CD4-positive, alpha-beta T cell (primary cell): ENCODE measurements at regions not wholly inside any gene's neighbourhood (a gene's known extent, or its start where the extent isn't known, plus 50 kb on each side); places are given as distances from the start of the nearest gene placed in this dataset.

Experiments
- ATAC-seq: fragments of 200-7000 bp; cut with Tn5 transposase; one replicate; pipeline ENCODE4 v1.10.0; 2022; ENCODE audit warnings: mild to moderate bottlenecking; ENCODE audit not compliant: poor library complexity
- CTCF ChIA-PET: fragments of 350-600 bp; sonication (Branson Sonifier 250); formaldehyde crosslinking; loops from one replicate; lab custom pipeline; 2021; ENCODE audit warnings: antibody characterized with exemption, inconsistent platforms; lab: Charles Lee
- POLR2A ChIA-PET: fragments of 350-600 bp; sonication (Branson Sonifier 250); formaldehyde crosslinking; loops from one replicate; lab custom pipeline; 2021; ENCODE audit warnings: antibody characterized with exemption, inconsistent platforms; lab: Charles Lee
- DNase-seq, 14 experiments: peaks; one replicate each; pipeline ENCODE4 v3.0.0-alpha.2; 2013 to 2020; ENCODE audit warnings: mixed read lengths in 2 of 14
- H3K27ac ChIP-seq, 2 donors: one replicate each; pipeline versions ENCODE4 v1.5.1 to v1.7.0; 2013; ENCODE audit warnings: low read length in 2 of 2, low read depth in 1 of 2, mild to moderate bottlenecking in 1 of 2
- H3K27me3 ChIP-seq, 2 experiments: 1 replicate in 1 of 2; 2 replicates in 1 of 2; pipeline versions ENCODE4 v1.6.1 to v1.7.0; 2013; ENCODE audit warnings: low read length in 2 of 2, control low read depth in 1 of 2, mild to moderate bottlenecking in 1 of 2, moderate library complexity in 1 of 2; ENCODE audit not compliant: insufficient read depth in 2 of 2, control insufficient read depth in 1 of 2
- H3K36me3 ChIP-seq: one replicate; pipeline ENCODE4 v1.6.1; 2013; ENCODE audit warnings: low read length, control low read depth; ENCODE audit not compliant: insufficient read depth
- H3K4me1 ChIP-seq: one replicate; pipeline ENCODE4 v1.6.1; 2013; ENCODE audit warnings: low read length, control low read depth; ENCODE audit not compliant: insufficient read depth
- H3K4me3 ChIP-seq: one replicate; pipeline ENCODE4 v1.5.1; 2013; ENCODE audit warnings: mild to moderate bottlenecking, low read length, moderate library complexity
- H3K9me3 ChIP-seq, 2 experiments: 1 replicate in 1 of 2; 2 replicates in 1 of 2; pipeline versions ENCODE4 v1.6.1 to v1.7.0; 2013; ENCODE audit warnings: low read length in 2 of 2, mild to moderate bottlenecking in 2 of 2, control low read depth in 1 of 2, moderate library complexity in 1 of 2; ENCODE audit not compliant: control insufficient read depth in 1 of 2, insufficient read depth in 1 of 2
- H3K27ac Mint-ChIP-seq: one replicate; pipeline ENCODE4 v1.8.0; 2020; ENCODE audit warnings: mixed read lengths
- H3K27me3 Mint-ChIP-seq: one replicate; pipeline ENCODE4 v1.8.0; 2021; ENCODE audit warnings: mixed read lengths
- H3K36me3 Mint-ChIP-seq: one replicate; pipeline ENCODE4 v1.8.0; 2021; ENCODE audit warnings: low read depth, mixed read lengths
- H3K4me1 Mint-ChIP-seq: one replicate; pipeline ENCODE4 v1.8.0; 2021; ENCODE audit warnings: low read depth, mixed read lengths
- H3K4me3 Mint-ChIP-seq: one replicate; pipeline ENCODE4 v1.8.0; 2020; ENCODE audit warnings: mild to moderate bottlenecking, mixed read lengths
- H3K9me3 Mint-ChIP-seq: one replicate; pipeline ENCODE4 v1.8.0; 2020; ENCODE audit warnings: mixed read lengths
- intact Hi-C, 2 experiments: fragments of 100-400 bp; cut with DNase I in 1 of 2; cut with micrococcal nuclease in 1 of 2; formaldehyde crosslinking; loops; one replicate each; pipeline versions ENCODE4 v1.15.1 to v1.9.0; 2023 to 2025; cut with DNase I, micrococcal nuclease
- TF ChIP-seq, protein P1 (sequence below): fragments of 200-600 bp; IDR thresholded peaks from one replicate; pipeline ENCODE4 v1.8.0; 2022; ENCODE audit warnings: antibody characterized with exemption, mild to moderate bottlenecking

DNA sequence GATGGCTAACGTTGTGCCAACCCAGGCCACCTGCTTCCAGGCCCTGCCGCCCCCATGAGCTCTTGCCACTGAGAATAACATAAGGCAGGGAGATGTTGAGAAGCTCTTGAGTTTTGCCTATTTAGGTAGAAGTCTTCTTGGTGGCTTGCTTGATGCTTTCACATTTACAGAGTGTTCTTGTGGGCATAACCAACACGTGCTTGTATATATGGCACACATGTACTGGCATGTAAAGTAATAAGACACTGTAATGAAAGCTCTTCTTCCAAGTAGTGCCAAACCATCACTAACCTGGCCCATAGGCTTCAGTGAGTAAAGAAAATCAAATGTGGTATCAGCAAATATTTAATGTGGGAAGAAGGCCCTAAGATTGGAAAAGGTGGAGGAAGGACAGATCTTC lies 146.9 kb upstream of the CITED2 start:
- H3K9me3 ChIP-seq, result no peaks in the 10 kb centered on the region
- CTCF ChIA-PET, result no interaction called here
- TF ChIP-seq, protein P1, sequence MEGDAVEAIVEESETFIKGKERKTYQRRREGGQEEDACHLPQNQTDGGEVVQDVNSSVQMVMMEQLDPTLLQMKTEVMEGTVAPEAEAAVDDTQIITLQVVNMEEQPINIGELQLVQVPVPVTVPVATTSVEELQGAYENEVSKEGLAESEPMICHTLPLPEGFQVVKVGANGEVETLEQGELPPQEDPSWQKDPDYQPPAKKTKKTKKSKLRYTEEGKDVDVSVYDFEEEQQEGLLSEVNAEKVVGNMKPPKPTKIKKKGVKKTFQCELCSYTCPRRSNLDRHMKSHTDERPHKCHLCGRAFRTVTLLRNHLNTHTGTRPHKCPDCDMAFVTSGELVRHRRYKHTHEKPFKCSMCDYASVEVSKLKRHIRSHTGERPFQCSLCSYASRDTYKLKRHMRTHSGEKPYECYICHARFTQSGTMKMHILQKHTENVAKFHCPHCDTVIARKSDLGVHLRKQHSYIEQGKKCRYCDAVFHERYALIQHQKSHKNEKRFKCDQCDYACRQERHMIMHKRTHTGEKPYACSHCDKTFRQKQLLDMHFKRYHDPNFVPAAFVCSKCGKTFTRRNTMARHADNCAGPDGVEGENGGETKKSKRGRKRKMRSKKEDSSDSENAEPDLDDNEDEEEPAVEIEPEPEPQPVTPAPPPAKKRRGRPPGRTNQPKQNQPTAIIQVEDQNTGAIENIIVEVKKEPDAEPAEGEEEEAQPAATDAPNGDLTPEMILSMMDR, result no peak
- no peaks in the 10 kb centered on the region for H3K36me3 ChIP-seq
- H3K4me3 Mint-ChIP-seq, result no peak overlapping the region
- H3K4me1 Mint-ChIP-seq, result no peaks in the 10 kb centered on the region
- H3K36me3 Mint-ChIP-seq, result no peaks in the 10 kb centered on the region
- H3K9me3 Mint-ChIP-seq, result no peaks in the 10 kb centered on the region
- H3K27me3 ChIP-seq, result no peaks in the 10 kb centered on the region
- no peak overlapping the region for H3K27ac Mint-ChIP-seq
- ATAC-seq (no peak), DNase-seq (no peak)
- no peaks in the 10 kb centered on the region for H3K27me3 Mint-ChIP-seq
- intact Hi-C loops, result no loop called here
- POLR2A ChIA-PET, result no interaction called here
- no peak overlapping the region for H3K4me3 ChIP-seq
- no peaks in the 10 kb centered on the region for H3K4me1 ChIP-seq
- no peak overlapping the region for H3K27ac ChIP-seq

DNA sequence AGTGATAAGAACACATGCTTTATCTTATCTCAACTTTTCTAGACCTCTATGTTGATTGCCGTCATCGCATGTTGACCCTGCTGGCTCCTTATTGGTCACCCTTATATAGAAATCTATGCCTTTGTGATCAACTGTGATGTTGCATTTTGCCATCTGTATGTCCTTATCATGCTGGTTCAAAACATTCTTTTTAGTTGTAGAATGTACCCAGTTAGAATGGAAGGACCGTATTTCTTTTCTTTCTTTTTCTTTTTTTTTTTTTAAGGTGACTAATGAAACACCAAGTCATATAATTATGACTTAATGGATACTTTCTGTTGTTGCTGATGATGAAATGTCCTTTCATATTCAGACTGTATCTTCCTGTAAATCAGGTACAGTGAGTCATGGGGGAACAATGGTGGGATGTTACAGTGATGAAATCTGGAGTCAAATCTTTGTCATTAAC lies 145.9 kb upstream of the CITED2 start:
- H3K9me3 ChIP-seq, result no peaks in the 10 kb centered on the region
- no peak overlapping the region for H3K4me3 ChIP-seq
- no peaks in the 10 kb centered on the region for H3K36me3 Mint-ChIP-seq
- no peaks in the 10 kb centered on the region for H3K4me1 ChIP-seq
- no peak for DNase-seq
- no peak overlapping the region for H3K4me3 Mint-ChIP-seq
- no peak overlapping the region for H3K27ac ChIP-seq
- ChIA-PET POLR2A (no interaction called here), CTCF (no interaction called here)
- no peaks in the 10 kb centered on the region for H3K4me1 Mint-ChIP-seq
- intact Hi-C loops, result no loop called here
- no peaks in the 10 kb centered on the region for H3K27me3 Mint-ChIP-seq
- TF ChIP-seq, protein P1, result no peak
- no peaks in the 10 kb centered on the region for H3K9me3 Mint-ChIP-seq
- no peaks in the 10 kb centered on the region for H3K36me3 ChIP-seq
- no peak overlapping the region for H3K27ac Mint-ChIP-seq
- no peak for ATAC-seq
- H3K27me3 ChIP-seq, result no peaks in the 10 kb centered on the region

DNA sequence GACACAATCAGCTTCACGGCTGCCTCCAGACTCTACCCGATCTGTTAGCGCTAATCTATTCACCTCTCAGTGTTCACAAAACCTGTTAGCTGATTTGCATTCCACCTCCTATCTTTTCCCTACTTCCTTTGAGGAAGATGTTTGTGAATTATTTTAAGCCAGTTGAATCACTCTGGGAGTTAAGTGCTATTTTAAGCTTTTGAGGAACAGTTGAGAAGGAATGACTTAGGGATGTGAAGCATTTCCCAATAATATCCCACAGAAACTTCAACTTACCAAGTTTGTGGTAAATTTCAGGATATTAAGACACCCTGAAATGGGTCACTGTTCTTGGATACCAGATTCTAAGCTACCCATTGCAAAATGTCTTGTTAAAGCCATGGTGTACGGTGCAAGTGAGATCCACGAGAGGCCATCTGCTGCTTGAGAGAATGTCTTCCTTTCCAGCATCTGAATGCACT lies 145.2 kb upstream of the CITED2 start:
- ChIA-PET CTCF (no interaction called here), POLR2A (no interaction called here)
- no peaks in the 10 kb centered on the region for H3K36me3 Mint-ChIP-seq
- H3K27me3 ChIP-seq, result no peaks in the 10 kb centered on the region
- H3K4me1 Mint-ChIP-seq, result no peaks in the 10 kb centered on the region
- H3K27ac ChIP-seq, result no peak overlapping the region
- ATAC-seq (no peak), DNase-seq (no peak)
- H3K4me3 Mint-ChIP-seq, result no peak overlapping the region
- intact Hi-C loops, result no loop called here
- no peaks in the 10 kb centered on the region for H3K9me3 ChIP-seq
- TF ChIP-seq, protein P1, result no peak
- no peaks in the 10 kb centered on the region for H3K27me3 Mint-ChIP-seq
- H3K27ac Mint-ChIP-seq, result no peak overlapping the region
- H3K4me1 ChIP-seq, result no peaks in the 10 kb centered on the region
- H3K4me3 ChIP-seq, result no peak overlapping the region
- no peaks in the 10 kb centered on the region for H3K9me3 Mint-ChIP-seq
- no peaks in the 10 kb centered on the region for H3K36me3 ChIP-seq
